Breast epithelium (tissue), 3 donors: ENCODE measurements at regions not wholly inside any gene's neighbourhood (a gene's known extent, or its start where the extent isn't known, plus 50 kb on each side); places are given as distances from the start of the nearest gene placed in this dataset.

Experiments used
- POLR2A ChIP-seq: fragments of 450-650 bp; IDR thresholded peaks from one replicate; pipeline ENCODE4 v1.6.1; 2016; ENCODE audit warnings: antibody characterized with exemption, mild to moderate bottlenecking, moderate library complexity
- POLR2AphosphoS5 ChIP-seq, 3 donors: sonication (generic); formaldehyde crosslinking; IDR thresholded peaks; one replicate each; pipeline ENCODE4 v1.6.1; 2017; ENCODE audit warnings: antibody characterized with exemption in 3 of 3
- TF ChIP-seq, protein P1 (sequence below), 3 donors: fragments of 450-650 bp; IDR thresholded peaks; one replicate each; pipeline ENCODE4 v1.5.1; 2016 to 2017; ENCODE audit warnings: antibody characterized with exemption in 3 of 3, mild to moderate bottlenecking in 3 of 3, moderate library complexity in 3 of 3

DNA sequence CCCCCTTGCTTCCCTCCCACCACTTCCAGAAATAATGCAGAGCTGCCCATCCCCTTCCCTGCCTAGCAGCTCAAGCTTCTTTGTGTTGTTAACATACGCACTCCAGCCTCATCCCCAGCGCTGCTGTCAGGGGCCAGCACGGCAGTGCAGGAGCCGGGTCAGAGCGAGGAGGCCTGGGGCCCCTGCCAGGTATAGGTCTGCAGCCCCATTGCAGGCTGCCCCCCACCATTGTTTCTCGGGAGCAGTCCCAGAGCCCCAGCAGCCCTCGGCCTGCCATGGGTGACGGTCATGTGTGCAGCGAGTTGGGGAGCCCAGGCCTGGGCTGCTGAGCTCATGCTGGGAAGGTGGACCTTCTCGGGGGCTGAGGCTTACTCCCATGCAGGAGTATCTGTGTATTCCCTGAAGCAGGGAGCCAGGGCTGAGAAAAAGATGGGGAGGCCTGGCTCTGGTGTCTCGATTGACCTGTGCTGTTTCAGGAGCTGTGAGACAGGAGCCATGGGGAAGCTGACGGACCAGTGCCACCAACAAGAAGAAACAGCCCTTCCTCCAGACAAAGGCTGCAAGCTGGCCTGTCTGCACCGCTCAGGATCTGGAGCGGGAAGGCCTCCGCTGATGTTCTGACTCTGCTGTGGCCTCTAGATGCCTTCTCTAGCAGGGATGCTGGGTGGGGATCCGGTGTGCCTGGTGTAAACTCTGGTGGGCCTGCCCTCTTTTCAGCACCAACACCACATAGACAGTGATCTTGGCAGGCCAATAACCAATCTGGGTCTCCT lies 220.5 kb upstream of the B3GAT1 start:
- TF ChIP-seq, protein P1, sequence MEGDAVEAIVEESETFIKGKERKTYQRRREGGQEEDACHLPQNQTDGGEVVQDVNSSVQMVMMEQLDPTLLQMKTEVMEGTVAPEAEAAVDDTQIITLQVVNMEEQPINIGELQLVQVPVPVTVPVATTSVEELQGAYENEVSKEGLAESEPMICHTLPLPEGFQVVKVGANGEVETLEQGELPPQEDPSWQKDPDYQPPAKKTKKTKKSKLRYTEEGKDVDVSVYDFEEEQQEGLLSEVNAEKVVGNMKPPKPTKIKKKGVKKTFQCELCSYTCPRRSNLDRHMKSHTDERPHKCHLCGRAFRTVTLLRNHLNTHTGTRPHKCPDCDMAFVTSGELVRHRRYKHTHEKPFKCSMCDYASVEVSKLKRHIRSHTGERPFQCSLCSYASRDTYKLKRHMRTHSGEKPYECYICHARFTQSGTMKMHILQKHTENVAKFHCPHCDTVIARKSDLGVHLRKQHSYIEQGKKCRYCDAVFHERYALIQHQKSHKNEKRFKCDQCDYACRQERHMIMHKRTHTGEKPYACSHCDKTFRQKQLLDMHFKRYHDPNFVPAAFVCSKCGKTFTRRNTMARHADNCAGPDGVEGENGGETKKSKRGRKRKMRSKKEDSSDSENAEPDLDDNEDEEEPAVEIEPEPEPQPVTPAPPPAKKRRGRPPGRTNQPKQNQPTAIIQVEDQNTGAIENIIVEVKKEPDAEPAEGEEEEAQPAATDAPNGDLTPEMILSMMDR (IDR thresholded peaks at IDR 0.05): no peak
- TF ChIP-seq POLR2A (no peak), POLR2AphosphoS5 (IDR thresholded peaks at IDR 0.05) (no peak)
